K562 (cell line): ENCODE measurements at regions not wholly inside any gene's neighbourhood (a gene's known extent, or its start where the extent isn't known, plus 50 kb on each side); places are given as distances from the start of the nearest gene placed in this dataset.

Experiments used
- ATAC-seq: fragments of 200-7000 bp; cut with Tn5 transposase; 3 replicates; pipeline ENCODE4 v1.9.1; 2020; ENCODE audit warnings: moderate library complexity
- BruUV-seq: library from RNA; stranded (reverse); fragments of 400-500 nt; replicated peaks from 2 replicates; lab custom pipeline; 2021; lab: Mats Ljungman, UMichigan
- CTCF ChIA-PET: fragments of 300-600 bp; formaldehyde crosslinking; extraction: SDS; loops from one replicate; lab custom pipeline; 2021; ENCODE audit warnings: low intra/inter-chr PET ratio; lab: Yijun Ruan, JAX
- POLR2A ChIA-PET: fragments of 300-600, 350-650 bp; sonication (Branson Sonifier 250); formaldehyde crosslinking; extraction: SDS; loops from one replicate; lab custom pipeline; 2021; ENCODE audit warnings: antibody characterized with exemption, inconsistent platforms; lab: Yijun Ruan, JAX
- DNase-seq, 4 experiments: peaks; one replicate each; pipeline versions ENCODE4 v3.0.0 to v3.0.0-alpha.2; 2011 to 2018; ENCODE audit warnings: low spot score in 3 of 4, mixed read lengths in 3 of 4; ENCODE audit errors: extremely low read depth in 1 of 4
- FAIRE-seq: peaks from 2 replicates; lab custom pipeline; 2011; peaks lifted over from hg19 to GRCh38; lab: Jason Lieb, UNC
- H2AFZ ChIP-seq: 2 replicates; pipeline ENCODE4 v1.6.0; 2011; ENCODE audit warnings: low read depth, low read length, control low read depth, inconsistent platforms
- H3K27ac ChIP-seq: fragments of 200-600 bp; 3 replicates; pipeline ENCODE4 v1.8.0; 2011; ENCODE audit warnings: low read depth, mild to moderate bottlenecking, control low read depth, inconsistent platforms, low read length, moderate library complexity, mixed read lengths; ENCODE audit errors: extremely low read depth
- H3K27me3 ChIP-seq, 2 experiments: fragments of 300-600 bp in 1 of 2; 2 replicates in 1 of 2; 3 replicates in 1 of 2; pipeline versions ENCODE4 v1.6.0 to v1.8.0; 2011; ENCODE audit warnings: inconsistent platforms in 2 of 2, low read length in 2 of 2, mild to moderate bottlenecking in 1 of 2, mixed read lengths in 1 of 2, moderate library complexity in 1 of 2; ENCODE audit not compliant: control insufficient read depth in 2 of 2, insufficient read depth in 2 of 2
- H3K36me3 ChIP-seq: fragments of 300-600 bp; 3 replicates; pipeline ENCODE4 v1.8.0; 2011; ENCODE audit warnings: mild to moderate bottlenecking, low read length, inconsistent platforms; ENCODE audit not compliant: control insufficient read depth, insufficient read depth
- H3K4me1 ChIP-seq, 2 experiments: fragments of 200-600 bp in 1 of 2; replicated peaks in 1 of 2; 2 replicates in 1 of 2; 3 replicates in 1 of 2; pipeline versions ENCODE4 v1.5.1 to v1.8.0; 2011; ENCODE audit warnings: inconsistent platforms in 2 of 2, low read length in 2 of 2, mild to moderate bottlenecking in 1 of 2, mixed read lengths in 1 of 2, moderate library complexity in 1 of 2; ENCODE audit not compliant: control insufficient read depth in 2 of 2, insufficient read depth in 2 of 2
- H3K4me2 ChIP-seq: 2 replicates; pipeline ENCODE4 v1.6.1; 2011; ENCODE audit warnings: low read length, control low read depth, inconsistent platforms, mixed read lengths; ENCODE audit not compliant: insufficient read depth
- H3K4me3 ChIP-seq: fragments of 200-600 bp; sonication (generic), shearing (Covaris generic); 2 replicates; pipeline ENCODE4 v1.5.1; 2016; ENCODE audit warnings: control low read depth, inconsistent platforms
- H3K79me2 ChIP-seq: fragments of 200-600 bp; 3 replicates; pipeline ENCODE4 v1.8.0; 2011; ENCODE audit warnings: low read length, inconsistent platforms; ENCODE audit not compliant: control insufficient read depth, insufficient read depth
- H3K9ac ChIP-seq, 2 experiments: 2 replicates each; pipeline versions ENCODE4 v1.6.0 to v1.6.1; 2011; ENCODE audit warnings: low read depth in 2 of 2, low read length in 2 of 2, control low read depth in 1 of 2, inconsistent platforms in 1 of 2, mild to moderate bottlenecking in 1 of 2, mixed read lengths in 1 of 2; ENCODE audit not compliant: insufficient read depth in 1 of 2
- H3K9me1 ChIP-seq: one replicate; pipeline ENCODE4 v1.6.0; 2011; ENCODE audit warnings: inconsistent platforms, mild to moderate bottlenecking, low read length, moderate library complexity; ENCODE audit not compliant: control insufficient read depth, insufficient read depth
- H3K9me3 ChIP-seq: replicated peaks from 2 replicates; pipeline ENCODE4 v1.5.1; 2011; ENCODE audit warnings: low read depth, low read length, inconsistent platforms; ENCODE audit not compliant: control insufficient read depth, insufficient read depth
- H4K20me1 ChIP-seq: replicated peaks from 2 replicates; pipeline ENCODE4 v1.6.1; 2011; ENCODE audit warnings: low read length, inconsistent platforms, mixed read lengths; ENCODE audit not compliant: control insufficient read depth, insufficient read depth
- CTCF ChIP-seq, 3 experiments: IDR thresholded peaks in 2 of 3; conservative IDR thresholded peaks in 1 of 3; 2 replicates each; pipeline ENCODE4 v1.5.1; 2011 to 2012; ENCODE audit warnings: low read length in 3 of 3, mild to moderate bottlenecking in 3 of 3, control low read depth in 2 of 3, improper control_type of control experiment in 1 of 3, inconsistent platforms in 1 of 3, low read depth in 1 of 3, mixed read lengths in 1 of 3, moderate library complexity in 1 of 3; ENCODE audit not compliant: insufficient read depth in 2 of 3
- RAD21 ChIP-seq, 2 experiments: fragments of 250-450 bp in 1 of 2; fragments of 450-650 bp in 1 of 2; sonication (Bioruptor Pico) in 1 of 2; formaldehyde crosslinking in 1 of 2; IDR thresholded peaks in 1 of 2; conservative IDR thresholded peaks in 1 of 2; 2 replicates each; pipeline versions ENCODE4 v1.4.0 to v1.8.0; 2020 to 2022; ENCODE audit warnings: mild to moderate bottlenecking in 2 of 2, moderate library complexity in 1 of 2
- RFX5 ChIP-seq: IDR thresholded peaks from 2 replicates; pipeline ENCODE4 v1.6.1; 2011; ENCODE audit warnings: low read depth, mild to moderate bottlenecking, improper control_type of control experiment, low read length
- WGBS: fragments of 100-300 bp; shearing (Covaris generic); methylation state at CpG from one replicate; pipeline ENCODE4 v1.1.6; 2016; ENCODE audit warnings: low coverage, mixed read lengths; ENCODE audit not compliant: insufficient coverage; ENCODE audit errors: missing lambda C conversion rate; 5-methylcytosine and 5-hydroxymethylcytosine counted together
- in situ Hi-C: fragments of 300-500 bp; cut with MboI; formaldehyde crosslinking; loops from 4 replicates; pipeline ENCODE4 v1.15.0; 2018; ENCODE audit warnings: inconsistent platforms, mixed read lengths
- intact Hi-C: fragments of 100-400 bp; cut with micrococcal nuclease; formaldehyde crosslinking; loops from 2 replicates; pipeline ENCODE4 v1.14.2; 2022

DNA sequence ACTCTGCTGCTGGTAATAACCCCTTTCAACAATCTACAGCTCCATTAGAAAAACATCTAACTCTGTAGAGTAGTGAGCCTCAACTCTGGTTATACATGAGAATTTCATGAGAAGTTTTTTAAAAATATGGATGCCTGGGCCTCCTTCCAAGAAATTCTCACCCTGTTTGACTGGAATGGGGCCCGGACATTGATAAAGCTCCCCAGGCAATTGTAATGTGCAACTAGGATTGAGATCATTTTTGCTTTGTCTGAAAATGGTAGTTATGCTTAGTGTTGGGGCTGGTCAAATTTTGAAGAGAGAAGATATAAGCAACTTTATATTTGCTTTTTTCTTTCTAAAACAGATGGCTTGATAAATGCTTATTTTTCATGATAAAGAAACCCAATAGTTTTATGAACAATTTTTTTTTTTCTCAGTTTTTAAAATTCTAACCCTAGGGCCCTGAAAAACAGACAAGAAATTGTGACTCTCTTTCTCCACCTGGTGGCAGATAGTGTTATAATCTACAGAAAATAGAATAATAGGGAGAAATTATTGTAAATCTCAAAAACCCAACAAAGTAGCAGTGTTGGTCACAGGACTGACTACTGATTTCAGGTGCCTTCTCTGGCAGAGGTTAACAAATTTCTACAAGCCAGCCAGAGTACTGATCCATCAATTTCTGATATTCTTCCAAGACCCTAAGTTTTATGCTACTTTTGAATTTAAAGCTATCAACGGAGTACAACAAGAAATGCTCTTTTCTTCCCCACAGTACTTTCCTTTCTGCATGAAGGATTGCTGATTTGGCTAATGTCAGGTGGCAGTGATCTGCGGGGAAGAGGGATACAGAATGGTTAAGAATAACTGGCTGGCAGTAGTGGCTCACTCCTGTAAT, 174.8 kb downstream of the DKK1 start:
- CTCF ChIA-PET: interaction anchor here (0.6 kb wide), 3 partner anchors 28 to 274 kb away, joined by 3 to 4 read pairs (median 3); no protein-coding TSS in a partner anchor
- in situ Hi-C loops: no loop called here
- 0% methylated on average over 3 of the region's 3 CpGs for WGBS

More for the DNA sequence above, 174.8 kb downstream of the DKK1 start:
- Histone ChIP-seq H2AFZ (no peak overlapping the region), H3K79me2 (no peaks in the 10 kb centered on the region), H3K27me3 (no peaks in the 10 kb centered on the region), H3K9me3 (no peaks in the 10 kb centered on the region; the same call in 1 of the 2 replicates), H3K4me1 (no peaks in the 10 kb centered on the region), H3K9me1 (no peaks in the 10 kb centered on the region), H3K4me3 (no peak overlapping the region), H3K36me3 (no peaks in the 10 kb centered on the region), H3K4me2 (no peak overlapping the region), H4K20me1 (no peaks in the 10 kb centered on the region), H3K9ac (no peak overlapping the region), H3K27ac (no peak overlapping the region)
- BruUV-seq: no TSS peak
- no peak for ATAC-seq
- intact Hi-C loops: loop anchor here (5.0 kb wide), 1 partner anchor 177 kb away; the partner anchor contains the start of gene DKK1
- peak; percentile 19 for FAIRE-seq
- TF ChIP-seq RFX5 (no peak), RAD21 (CRISPR knock-in tag; conservative IDR thresholded peaks at IDR 0.05 in 1 of 2, IDR thresholded peaks at IDR 0.05 in 1 of 2) (peak in 1 of 2 experiments; percentile 32; a peak in 1 of 4 replicates), CTCF (IDR thresholded peaks at IDR 0.05 in 2 of 3, conservative IDR thresholded peaks at IDR 0.05 in 1 of 3; ENCODE audit: insufficient read depth in 2 of 3, low read depth in 1 of 3, low read length in 3 of 3) (peak in 2 of 3 experiments; percentile 14 to 33; a peak in 1 of 6 replicates)
- DNase-seq: peak in 3 of 4 experiments; percentile 6 to 14 (median 8)
- POLR2A ChIA-PET: no interaction called here
